CD1c-positive myeloid dendritic cell (primary cell): ENCODE measurements at regions not wholly inside any gene's neighbourhood (a gene's known extent, or its start where the extent isn't known, plus 50 kb on each side); places are given as distances from the start of the nearest gene placed in this dataset.

Experiments
- DNase-seq: peaks from one replicate; pipeline ENCODE4 v3.0.0-alpha.2; 2016; ENCODE audit errors: extremely low spot score

GRCh38 chr15:47460795-47461573 lies 256.3 kb upstream of the SEMA6D start:
- peak; percentile 7 for DNase-seq

GRCh38 chr15:47461652-47462141 lies 255.6 kb upstream of the SEMA6D start:
- DNase-seq: no peak

GRCh38 chr15:47466357-47466756 lies 250.9 kb upstream of the SEMA6D start:
- no peak for DNase-seq

- no peak for DNase-seq
Measured at GRCh38 chr15:47470983-47471382, 246.3 kb upstream of the SEMA6D start.

GRCh38 chr15:47473106-47473725 lies 244.1 kb upstream of the SEMA6D start:
- no peak for DNase-seq

- no peak for DNase-seq
Measured at GRCh38 chr15:47473832-47474231, 243.5 kb upstream of the SEMA6D start.

- DNase-seq: no peak
Measured at GRCh38 chr15:47475336-47475735, 242.0 kb upstream of the SEMA6D start.

GRCh38 chr15:47477341-47477740 lies 240.0 kb upstream of the SEMA6D start:
- DNase-seq: no peak

- no peak for DNase-seq
Measured at GRCh38 chr15:47484059-47484458, 233.2 kb upstream of the SEMA6D start.

- DNase-seq: no peak
Measured at GRCh38 chr15:47484997-47485396, 232.3 kb upstream of the SEMA6D start.

- no peak for DNase-seq
Measured at GRCh38 chr15:47485419-47485818, 231.9 kb upstream of the SEMA6D start.

GRCh38 chr15:47486040-47486439 lies 231.3 kb upstream of the SEMA6D start:
- no peak for DNase-seq

GRCh38 chr15:47492195-47492594 lies 225.1 kb upstream of the SEMA6D start:
- DNase-seq: no peak

- DNase-seq: no peak
Measured at GRCh38 chr15:47493357-47494247, 223.7 kb upstream of the SEMA6D start.

- DNase-seq: no peak
Measured at GRCh38 chr15:47496343-47497185, 220.7 kb upstream of the SEMA6D start.

- no peak for DNase-seq
Measured at GRCh38 chr15:47500842-47501241, 216.5 kb upstream of the SEMA6D start.

- no peak for DNase-seq
Measured at GRCh38 chr15:47502041-47502440, 215.3 kb upstream of the SEMA6D start.

- no peak for DNase-seq
Measured at GRCh38 chr15:47503876-47504275, 213.4 kb upstream of the SEMA6D start.

GRCh38 chr15:47504624-47505256 lies 212.6 kb upstream of the SEMA6D start:
- DNase-seq: peak; percentile 51

GRCh38 chr15:47505712-47506328 lies 211.5 kb upstream of the SEMA6D start:
- DNase-seq: no peak
